DND-41 (cell line): ENCODE measurements at regions not wholly inside any gene's neighbourhood (a gene's known extent, or its start where the extent isn't known, plus 50 kb on each side); places are given as distances from the start of the nearest gene placed in this dataset.

ENCODE experiments used
- EZH2 ChIP-seq: IDR thresholded peaks from 3 replicates; pipeline ENCODE4 v1.6.1; 2012; ENCODE audit warnings: borderline replicate concordance, low read depth, mild to moderate bottlenecking, moderate library complexity, low read length, inconsistent platforms; ENCODE audit not compliant: severe bottlenecking
- TF ChIP-seq, protein P1 (sequence below): IDR thresholded peaks from 2 replicates; pipeline ENCODE4 v1.5.1; 2012; ENCODE audit warnings: borderline replicate concordance, low read length, moderate library complexity, mild to moderate bottlenecking; ENCODE audit not compliant: poor library complexity, severe bottlenecking; ENCODE audit errors: extremely low read depth

DNA sequence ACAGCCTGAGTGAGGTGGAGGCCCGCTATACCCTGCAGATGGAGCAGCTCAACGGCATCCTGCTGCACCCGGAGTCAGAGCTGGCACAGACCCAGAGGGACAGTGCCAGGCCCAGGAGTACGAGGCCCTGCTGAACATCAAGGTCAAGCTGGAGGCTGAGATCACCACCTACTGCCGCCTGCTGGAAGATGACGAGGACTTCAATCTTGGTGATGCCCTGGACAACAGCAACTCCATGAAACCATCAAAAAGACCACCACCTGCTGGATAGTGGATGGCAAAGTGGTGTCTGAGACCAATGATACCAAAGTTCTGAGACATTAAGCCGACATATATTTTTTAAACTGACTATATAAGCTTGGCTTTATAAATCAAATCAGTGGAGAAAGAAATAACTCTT is 73.3 kb upstream of the HHIP start:
- TF ChIP-seq, protein P1, sequence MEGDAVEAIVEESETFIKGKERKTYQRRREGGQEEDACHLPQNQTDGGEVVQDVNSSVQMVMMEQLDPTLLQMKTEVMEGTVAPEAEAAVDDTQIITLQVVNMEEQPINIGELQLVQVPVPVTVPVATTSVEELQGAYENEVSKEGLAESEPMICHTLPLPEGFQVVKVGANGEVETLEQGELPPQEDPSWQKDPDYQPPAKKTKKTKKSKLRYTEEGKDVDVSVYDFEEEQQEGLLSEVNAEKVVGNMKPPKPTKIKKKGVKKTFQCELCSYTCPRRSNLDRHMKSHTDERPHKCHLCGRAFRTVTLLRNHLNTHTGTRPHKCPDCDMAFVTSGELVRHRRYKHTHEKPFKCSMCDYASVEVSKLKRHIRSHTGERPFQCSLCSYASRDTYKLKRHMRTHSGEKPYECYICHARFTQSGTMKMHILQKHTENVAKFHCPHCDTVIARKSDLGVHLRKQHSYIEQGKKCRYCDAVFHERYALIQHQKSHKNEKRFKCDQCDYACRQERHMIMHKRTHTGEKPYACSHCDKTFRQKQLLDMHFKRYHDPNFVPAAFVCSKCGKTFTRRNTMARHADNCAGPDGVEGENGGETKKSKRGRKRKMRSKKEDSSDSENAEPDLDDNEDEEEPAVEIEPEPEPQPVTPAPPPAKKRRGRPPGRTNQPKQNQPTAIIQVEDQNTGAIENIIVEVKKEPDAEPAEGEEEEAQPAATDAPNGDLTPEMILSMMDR = no peak
- TF ChIP-seq EZH2 = no peak
